NCI-H69 (cell line): ENCODE measurements at regions not wholly inside any gene's neighbourhood (a gene's known extent, or its start where the extent isn't known, plus 50 kb on each side); places are given as distances from the start of the nearest gene placed in this dataset.
"Not testable (repeated sequence)": the region's sequence is repeated elsewhere in the genome, so short reads cannot be mapped to it uniquely, and the experiment has no call there.

ENCODE experiments used
- DNase-seq: peaks from one replicate; lab custom pipeline; 2025; lab: John Stamatoyannopoulos, UW

GRCh38 chr1:91207691-91208090, 185.9 kb upstream of the ZNF644 start:
- DNase-seq, result not testable (repeated sequence)

GRCh38 chr1:91204150-91204549, 182.3 kb upstream of the ZNF644 start:
- not testable (repeated sequence) for DNase-seq

GRCh38 chr1:91201694-91202093, 179.9 kb upstream of the ZNF644 start:
- peak; percentile 42 for DNase-seq

- DNase-seq, result peak; percentile 42
Measured at GRCh38 chr1:91201176-91201575, 179.3 kb upstream of the ZNF644 start.

GRCh38 chr1:91200675-91201074, 178.8 kb upstream of the ZNF644 start:
- no peak for DNase-seq

- DNase-seq, result no peak
Measured at GRCh38 chr1:91199988-91200387, 178.2 kb upstream of the ZNF644 start.

GRCh38 chr1:91190996-91191395, 169.2 kb upstream of the ZNF644 start:
- DNase-seq, result no peak

GRCh38 chr1:91189096-91189495, 167.3 kb upstream of the ZNF644 start:
- no peak for DNase-seq

GRCh38 chr1:91182807-91183206, 161.0 kb upstream of the ZNF644 start:
- DNase-seq, result not testable (repeated sequence)

GRCh38 chr1:91176250-91176649, 154.4 kb upstream of the ZNF644 start:
- DNase-seq, result no peak

GRCh38 chr1:91174734-91175133, 152.9 kb upstream of the ZNF644 start:
- no peak for DNase-seq

GRCh38 chr1:91173346-91173890, 151.6 kb upstream of the ZNF644 start:
- DNase-seq, result peak; percentile 23

GRCh38 chr1:91172541-91172940, 150.7 kb upstream of the ZNF644 start:
- DNase-seq, result no peak

- no peak for DNase-seq
Measured at GRCh38 chr1:91171898-91172297, 150.1 kb upstream of the ZNF644 start.

GRCh38 chr1:91170571-91170970, 148.7 kb upstream of the ZNF644 start:
- no peak for DNase-seq

GRCh38 chr1:91166106-91166712, 144.4 kb upstream of the ZNF644 start:
- DNase-seq, result peak; percentile 61

GRCh38 chr1:91165033-91165654, 143.3 kb upstream of the ZNF644 start:
- peak; percentile 64 for DNase-seq

GRCh38 chr1:91162613-91163012, 140.8 kb upstream of the ZNF644 start:
- no peak for DNase-seq

- DNase-seq, result no peak
Measured at GRCh38 chr1:91161749-91162148, 139.9 kb upstream of the ZNF644 start.

GRCh38 chr1:91161166-91161565, 139.3 kb upstream of the ZNF644 start:
- DNase-seq, result no peak

- DNase-seq, result no peak
Measured at GRCh38 chr1:91160363-91161075, 138.7 kb upstream of the ZNF644 start.

- no peak for DNase-seq
Measured at GRCh38 chr1:91153341-91153740, 131.5 kb upstream of the ZNF644 start.

GRCh38 chr1:91152331-91152730, 130.5 kb upstream of the ZNF644 start:
- DNase-seq, result no peak
